ENCODE measurements at regions not wholly inside any gene's neighbourhood (a gene's known extent, or its start where the extent isn't known, plus 50 kb on each side); places are given as distances from the start of the nearest gene placed in this dataset.
"Not testable (repeated sequence)": the region's sequence is repeated elsewhere in the genome, so short reads cannot be mapped to it uniquely, and the experiment has no call there.

DNA sequence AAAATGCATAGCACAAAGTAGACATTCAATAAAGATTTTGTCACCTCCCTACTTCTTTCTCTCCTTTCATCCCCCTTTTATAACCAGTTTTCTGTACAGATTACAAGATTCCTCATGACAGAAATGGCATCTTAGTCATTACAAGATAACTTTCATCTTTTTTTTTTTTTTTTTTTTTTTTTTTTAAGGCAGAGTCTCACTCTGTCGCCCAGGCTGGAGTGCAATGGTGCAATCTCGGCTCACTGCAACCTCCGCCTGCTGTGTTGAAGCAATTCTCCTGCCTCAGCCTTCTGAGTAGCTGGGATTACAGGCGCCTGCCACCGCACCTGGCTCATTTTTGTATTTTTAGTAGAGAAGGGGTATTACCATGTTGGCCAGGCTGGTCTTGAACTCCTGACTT, 75.2 kb upstream of the TMC1 start:
- H3K36me3 Mint-ChIP-seq (ENCODE audit: low read depth); H3F3A ChIP-seq (replicated peaks; ENCODE audit: low read depth); H3K9me2 ChIP-seq (ENCODE audit: insufficient read depth); H3K4me1 Mint-ChIP-seq; H3K27ac ChIP-seq (ENCODE audit: low read depth); H4K20me1 ChIP-seq (replicated peaks; ENCODE audit: insufficient read depth); H3K9me3 Mint-ChIP-seq; DNase-seq (ENCODE audit: low spot score); H3K4me3 ChIP-seq; H3K4me2 ChIP-seq; H3K4me3 Mint-ChIP-seq; H3K79me2 ChIP-seq (replicated peaks; ENCODE audit: insufficient read depth); H3K27me3 Mint-ChIP-seq (ENCODE audit: insufficient read depth, low read depth, poor library complexity); H3K27ac Mint-ChIP-seq; H3K27me3 ChIP-seq (ENCODE audit: insufficient read depth); ATAC-seq; H3K36me3 ChIP-seq (ENCODE audit: insufficient read depth); H3K4me1 ChIP-seq (ENCODE audit: insufficient read depth); H2AFZ ChIP-seq: not testable (repeated sequence)

DNA sequence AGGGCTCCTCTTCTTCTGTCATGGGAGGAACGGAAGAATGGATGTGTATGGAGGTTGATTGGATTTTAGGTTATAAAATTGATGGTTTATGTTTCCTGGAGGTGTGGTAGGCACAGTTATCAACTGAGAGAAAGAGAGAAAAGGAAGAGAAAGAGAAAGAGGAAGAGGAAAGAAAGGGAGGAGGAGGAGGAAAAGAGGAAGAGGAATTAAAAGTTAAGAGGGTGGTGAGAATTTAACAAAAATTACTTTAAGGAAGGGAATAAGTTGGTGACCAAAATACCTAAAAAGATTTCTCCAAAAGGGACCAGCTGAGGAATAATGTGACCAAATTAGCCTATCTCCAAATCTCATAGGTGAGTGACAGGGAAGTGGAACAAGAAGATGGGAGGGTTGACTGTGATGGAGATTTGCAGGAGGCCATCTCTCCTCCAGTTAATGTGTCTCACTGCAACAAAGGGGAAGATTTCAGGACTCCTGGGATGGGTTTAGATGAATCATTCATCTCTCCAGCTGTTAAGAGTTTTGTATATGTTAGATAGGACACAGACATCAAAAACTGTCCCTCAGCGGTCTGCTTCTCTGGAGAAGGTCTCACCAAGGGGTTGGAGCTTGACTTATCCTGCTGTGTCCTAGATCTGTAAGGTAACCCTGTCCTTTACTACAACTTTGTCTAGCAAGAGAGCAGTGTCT, 76.0 kb upstream of the TMC1 start:
- ATAC-seq (no peak), DNase-seq (ENCODE audit: low spot score) (no peak)
- Histone ChIP-seq H3K4me2 (no peak overlapping the region), H4K20me1 (replicated peaks; ENCODE audit: insufficient read depth) (no peaks in the 10 kb centered on the region), H3K36me3 (ENCODE audit: insufficient read depth) (no peaks in the 10 kb centered on the region), H3K27ac (ENCODE audit: low read depth) (no peak overlapping the region), H3K9me2 (ENCODE audit: insufficient read depth) (peaks cover 9% of the 10 kb centered on the region; the same call in 1 of the 2 replicates), H3K79me2 (replicated peaks; ENCODE audit: insufficient read depth) (no peaks in the 10 kb centered on the region), H3K4me1 (ENCODE audit: insufficient read depth) (no peaks in the 10 kb centered on the region; the same call in 1 of the 2 replicates), H2AFZ (no peak overlapping the region), H3K27me3 (ENCODE audit: insufficient read depth) (no peaks in the 10 kb centered on the region), H3F3A (replicated peaks; ENCODE audit: low read depth) (no peaks in the 10 kb centered on the region), H3K4me3 (no peak overlapping the region)
- Mint-ChIP-seq H3K27ac (no peak overlapping the region), H3K9me3 (no peaks in the 10 kb centered on the region), H3K4me1 (peaks cover 9% of the 10 kb centered on the region), H3K4me3 (no peak overlapping the region), H3K36me3 (ENCODE audit: low read depth) (no peaks in the 10 kb centered on the region), H3K27me3 (ENCODE audit: insufficient read depth, low read depth, poor library complexity) (peaks cover 1% of the 10 kb centered on the region)
- TF ChIP-seq JUNB (IDR thresholded peaks at IDR 0.05; ENCODE audit: unreplicated experiment): no peak
- TF ChIP-seq ZNF331 (CRISPR knock-in tag; IDR thresholded peaks at IDR 0.05; ENCODE audit: low read depth): no peak
- no peak for TF ChIP-seq EZH2 (IDR thresholded peaks at IDR 0.05; ENCODE audit: low read depth, unreplicated experiment)
- no peak for TF ChIP-seq CREB1 (CRISPR knock-in tag; IDR thresholded peaks at IDR 0.05; ENCODE audit: low read depth)
- no peak for TF ChIP-seq POLR2AphosphoS5 (IDR thresholded peaks at IDR 0.05; ENCODE audit: low read depth)
- TF ChIP-seq STAT1 (IDR thresholded peaks at IDR 0.05; ENCODE audit: unreplicated experiment): no peak
- TF ChIP-seq EZH2phosphoT487 (IDR thresholded peaks at IDR 0.05; ENCODE audit: unreplicated experiment): no peak
- TF ChIP-seq NANOG (IDR thresholded peaks at IDR 0.05; ENCODE audit: borderline replicate concordance): no peak
- TF ChIP-seq, protein P1, sequence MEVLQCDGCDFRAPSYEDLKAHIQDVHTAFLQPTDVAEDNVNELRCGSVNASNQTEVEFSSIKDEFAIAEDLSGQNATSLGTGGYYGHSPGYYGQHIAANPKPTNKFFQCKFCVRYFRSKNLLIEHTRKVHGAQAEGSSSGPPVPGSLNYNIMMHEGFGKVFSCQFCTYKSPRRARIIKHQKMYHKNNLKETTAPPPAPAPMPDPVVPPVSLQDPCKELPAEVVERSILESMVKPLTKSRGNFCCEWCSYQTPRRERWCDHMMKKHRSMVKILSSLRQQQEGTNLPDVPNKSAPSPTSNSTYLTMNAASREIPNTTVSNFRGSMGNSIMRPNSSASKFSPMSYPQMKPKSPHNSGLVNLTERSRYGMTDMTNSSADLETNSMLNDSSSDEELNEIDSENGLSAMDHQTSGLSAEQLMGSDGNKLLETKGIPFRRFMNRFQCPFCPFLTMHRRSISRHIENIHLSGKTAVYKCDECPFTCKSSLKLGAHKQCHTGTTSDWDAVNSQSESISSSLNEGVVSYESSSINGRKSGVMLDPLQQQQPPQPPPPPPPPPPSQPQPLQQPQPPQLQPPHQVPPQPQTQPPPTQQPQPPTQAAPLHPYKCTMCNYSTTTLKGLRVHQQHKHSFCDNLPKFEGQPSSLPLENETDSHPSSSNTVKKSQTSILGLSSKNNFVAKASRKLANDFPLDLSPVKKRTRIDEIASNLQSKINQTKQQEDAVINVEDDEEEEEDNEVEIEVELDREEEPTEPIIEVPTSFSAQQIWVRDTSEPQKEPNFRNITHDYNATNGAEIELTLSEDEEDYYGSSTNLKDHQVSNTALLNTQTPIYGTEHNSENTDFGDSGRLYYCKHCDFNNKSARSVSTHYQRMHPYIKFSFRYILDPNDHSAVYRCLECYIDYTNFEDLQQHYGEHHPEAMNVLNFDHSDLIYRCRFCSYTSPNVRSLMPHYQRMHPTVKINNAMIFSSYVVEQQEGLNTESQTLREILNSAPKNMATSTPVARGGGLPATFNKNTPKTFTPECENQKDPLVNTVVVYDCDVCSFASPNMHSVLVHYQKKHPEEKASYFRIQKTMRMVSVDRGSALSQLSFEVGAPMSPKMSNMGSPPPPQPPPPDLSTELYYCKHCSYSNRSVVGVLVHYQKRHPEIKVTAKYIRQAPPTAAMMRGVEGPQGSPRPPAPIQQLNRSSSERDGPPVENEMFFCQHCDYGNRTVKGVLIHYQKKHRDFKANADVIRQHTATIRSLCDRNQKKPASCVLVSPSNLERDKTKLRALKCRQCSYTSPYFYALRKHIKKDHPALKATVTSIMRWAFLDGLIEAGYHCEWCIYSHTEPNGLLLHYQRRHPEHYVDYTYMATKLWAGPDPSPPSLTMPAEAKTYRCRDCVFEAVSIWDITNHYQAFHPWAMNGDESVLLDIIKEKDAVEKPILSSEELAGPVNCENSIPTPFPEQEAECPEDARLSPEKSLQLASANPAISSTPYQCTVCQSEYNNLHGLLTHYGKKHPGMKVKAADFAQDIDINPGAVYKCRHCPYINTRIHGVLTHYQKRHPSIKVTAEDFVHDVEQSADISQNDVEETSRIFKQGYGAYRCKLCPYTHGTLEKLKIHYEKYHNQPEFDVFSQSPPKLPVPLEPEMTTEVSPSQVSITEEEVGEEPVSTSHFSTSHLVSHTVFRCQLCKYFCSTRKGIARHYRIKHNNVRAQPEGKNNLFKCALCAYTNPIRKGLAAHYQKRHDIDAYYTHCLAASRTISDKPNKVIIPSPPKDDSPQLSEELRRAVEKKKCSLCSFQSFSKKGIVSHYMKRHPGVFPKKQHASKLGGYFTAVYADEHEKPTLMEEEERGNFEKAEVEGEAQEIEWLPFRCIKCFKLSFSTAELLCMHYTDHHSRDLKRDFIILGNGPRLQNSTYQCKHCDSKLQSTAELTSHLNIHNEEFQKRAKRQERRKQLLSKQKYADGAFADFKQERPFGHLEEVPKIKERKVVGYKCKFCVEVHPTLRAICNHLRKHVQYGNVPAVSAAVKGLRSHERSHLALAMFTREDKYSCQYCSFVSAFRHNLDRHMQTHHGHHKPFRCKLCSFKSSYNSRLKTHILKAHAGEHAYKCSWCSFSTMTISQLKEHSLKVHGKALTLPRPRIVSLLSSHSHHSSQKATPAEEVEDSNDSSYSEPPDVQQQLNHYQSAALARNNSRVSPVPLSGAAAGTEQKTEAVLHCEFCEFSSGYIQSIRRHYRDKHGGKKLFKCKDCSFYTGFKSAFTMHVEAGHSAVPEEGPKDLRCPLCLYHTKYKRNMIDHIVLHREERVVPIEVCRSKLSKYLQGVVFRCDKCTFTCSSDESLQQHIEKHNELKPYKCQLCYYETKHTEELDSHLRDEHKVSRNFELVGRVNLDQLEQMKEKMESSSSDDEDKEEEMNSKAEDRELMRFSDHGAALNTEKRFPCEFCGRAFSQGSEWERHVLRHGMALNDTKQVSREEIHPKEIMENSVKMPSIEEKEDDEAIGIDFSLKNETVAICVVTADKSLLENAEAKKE (CRISPR knock-in tag; IDR thresholded peaks at IDR 0.05): no peak
- TF ChIP-seq, protein P2, sequence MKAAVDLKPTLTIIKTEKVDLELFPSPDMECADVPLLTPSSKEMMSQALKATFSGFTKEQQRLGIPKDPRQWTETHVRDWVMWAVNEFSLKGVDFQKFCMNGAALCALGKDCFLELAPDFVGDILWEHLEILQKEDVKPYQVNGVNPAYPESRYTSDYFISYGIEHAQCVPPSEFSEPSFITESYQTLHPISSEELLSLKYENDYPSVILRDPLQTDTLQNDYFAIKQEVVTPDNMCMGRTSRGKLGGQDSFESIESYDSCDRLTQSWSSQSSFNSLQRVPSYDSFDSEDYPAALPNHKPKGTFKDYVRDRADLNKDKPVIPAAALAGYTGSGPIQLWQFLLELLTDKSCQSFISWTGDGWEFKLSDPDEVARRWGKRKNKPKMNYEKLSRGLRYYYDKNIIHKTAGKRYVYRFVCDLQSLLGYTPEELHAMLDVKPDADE (IDR thresholded peaks at IDR 0.05): no peak
- TF ChIP-seq ZNF114 (CRISPR knock-in tag; IDR thresholded peaks at IDR 0.05): no peak
- TF ChIP-seq, protein P3, sequence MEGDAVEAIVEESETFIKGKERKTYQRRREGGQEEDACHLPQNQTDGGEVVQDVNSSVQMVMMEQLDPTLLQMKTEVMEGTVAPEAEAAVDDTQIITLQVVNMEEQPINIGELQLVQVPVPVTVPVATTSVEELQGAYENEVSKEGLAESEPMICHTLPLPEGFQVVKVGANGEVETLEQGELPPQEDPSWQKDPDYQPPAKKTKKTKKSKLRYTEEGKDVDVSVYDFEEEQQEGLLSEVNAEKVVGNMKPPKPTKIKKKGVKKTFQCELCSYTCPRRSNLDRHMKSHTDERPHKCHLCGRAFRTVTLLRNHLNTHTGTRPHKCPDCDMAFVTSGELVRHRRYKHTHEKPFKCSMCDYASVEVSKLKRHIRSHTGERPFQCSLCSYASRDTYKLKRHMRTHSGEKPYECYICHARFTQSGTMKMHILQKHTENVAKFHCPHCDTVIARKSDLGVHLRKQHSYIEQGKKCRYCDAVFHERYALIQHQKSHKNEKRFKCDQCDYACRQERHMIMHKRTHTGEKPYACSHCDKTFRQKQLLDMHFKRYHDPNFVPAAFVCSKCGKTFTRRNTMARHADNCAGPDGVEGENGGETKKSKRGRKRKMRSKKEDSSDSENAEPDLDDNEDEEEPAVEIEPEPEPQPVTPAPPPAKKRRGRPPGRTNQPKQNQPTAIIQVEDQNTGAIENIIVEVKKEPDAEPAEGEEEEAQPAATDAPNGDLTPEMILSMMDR (conservative IDR thresholded peaks at IDR 0.05; ENCODE audit: low read depth in 2 of 2): no peak
